Lower leg skin (tissue), 4 donors: ENCODE measurements at regions not wholly inside any gene's neighbourhood (a gene's known extent, or its start where the extent isn't known, plus 50 kb on each side); places are given as distances from the start of the nearest gene placed in this dataset.
"Not testable (repeated sequence)": the region's sequence is repeated elsewhere in the genome, so short reads cannot be mapped to it uniquely, and the experiment has no call there.

Experiments
- DNase-seq, 2 donors: peaks; one replicate each; pipeline ENCODE4 v3.0.0-alpha.2; 2019; ENCODE audit warnings: low spot score in 2 of 2
- H3K4me3 ChIP-seq: fragments of 200-600 bp; sonication (generic); 2 replicates; pipeline ENCODE4 v1.5.1; 2017; ENCODE audit warnings: mild to moderate bottlenecking, low read depth; ENCODE audit not compliant: poor library complexity, severe bottlenecking
- POLR2A ChIP-seq, 2 donors: fragments of 450-650 bp; IDR thresholded peaks; one replicate each; pipeline ENCODE4 v1.6.1; 2016 to 2017; ENCODE audit warnings: antibody characterized with exemption in 2 of 2, mild to moderate bottlenecking in 1 of 2, moderate library complexity in 1 of 2
- WGBS, 2 donors: methylation state at CpG; one replicate each; pipeline ENCODE4 v1.1.5; 2018; 5-methylcytosine and 5-hydroxymethylcytosine counted together
- intact Hi-C: fragments of 100-400 bp; cut with DNase I; formaldehyde crosslinking; loops from one replicate; pipeline ENCODE4 v1.15.0; 2023; ENCODE audit warnings: low total_unique reads
- TF ChIP-seq, protein P1 (sequence below), 3 donors: fragments of 450-650 bp; IDR thresholded peaks; one replicate each; pipeline ENCODE4 v1.5.1; 2016; ENCODE audit warnings: antibody characterized with exemption in 3 of 3, mild to moderate bottlenecking in 3 of 3, moderate library complexity in 2 of 3

- DNase-seq = no peak
- no peak overlapping the region for H3K4me3 ChIP-seq
- no peak for TF ChIP-seq POLR2A (IDR thresholded peaks at IDR 0.05)
- TF ChIP-seq, protein P1, sequence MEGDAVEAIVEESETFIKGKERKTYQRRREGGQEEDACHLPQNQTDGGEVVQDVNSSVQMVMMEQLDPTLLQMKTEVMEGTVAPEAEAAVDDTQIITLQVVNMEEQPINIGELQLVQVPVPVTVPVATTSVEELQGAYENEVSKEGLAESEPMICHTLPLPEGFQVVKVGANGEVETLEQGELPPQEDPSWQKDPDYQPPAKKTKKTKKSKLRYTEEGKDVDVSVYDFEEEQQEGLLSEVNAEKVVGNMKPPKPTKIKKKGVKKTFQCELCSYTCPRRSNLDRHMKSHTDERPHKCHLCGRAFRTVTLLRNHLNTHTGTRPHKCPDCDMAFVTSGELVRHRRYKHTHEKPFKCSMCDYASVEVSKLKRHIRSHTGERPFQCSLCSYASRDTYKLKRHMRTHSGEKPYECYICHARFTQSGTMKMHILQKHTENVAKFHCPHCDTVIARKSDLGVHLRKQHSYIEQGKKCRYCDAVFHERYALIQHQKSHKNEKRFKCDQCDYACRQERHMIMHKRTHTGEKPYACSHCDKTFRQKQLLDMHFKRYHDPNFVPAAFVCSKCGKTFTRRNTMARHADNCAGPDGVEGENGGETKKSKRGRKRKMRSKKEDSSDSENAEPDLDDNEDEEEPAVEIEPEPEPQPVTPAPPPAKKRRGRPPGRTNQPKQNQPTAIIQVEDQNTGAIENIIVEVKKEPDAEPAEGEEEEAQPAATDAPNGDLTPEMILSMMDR (IDR thresholded peaks at IDR 0.05) = no peak
- WGBS, 2 donors = 39 to 49% methylated on average over 2 of the region's 2 CpGs
- intact Hi-C loops = no loop called here
Observed at GRCh38 chr6:67908379-67908778, 726.7 kb upstream of the ADGRB3 start.

- DNase-seq, intact Hi-C loops, H3K4me3 ChIP-seq: not testable (repeated sequence)
Observed at GRCh38 chr6:67904735-67905134, 730.3 kb upstream of the ADGRB3 start.

DNA sequence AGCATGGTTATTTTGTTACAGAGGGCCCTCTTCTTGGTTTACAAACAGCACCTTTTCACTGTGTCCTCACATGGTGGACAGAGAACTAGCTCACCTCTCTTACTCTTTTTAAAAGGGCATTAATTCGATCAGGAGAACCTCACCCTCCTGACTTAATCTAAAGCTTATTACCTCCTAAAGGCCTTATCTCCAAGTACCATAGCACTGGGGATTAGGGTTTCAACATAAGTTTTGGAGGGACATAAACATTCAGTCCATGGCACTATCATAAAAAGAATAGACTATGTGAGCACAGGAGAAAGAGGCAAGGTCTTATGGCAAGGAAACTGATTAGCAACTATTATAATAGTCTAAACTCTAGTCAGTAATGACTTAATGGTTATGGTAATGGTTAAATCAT lies 736.2 kb upstream of the ADGRB3 start:
- intact Hi-C loops = no loop called here
- DNase-seq = no peak
- H3K4me3 ChIP-seq = no peak overlapping the region
- TF ChIP-seq, protein P1 (IDR thresholded peaks at IDR 0.05) = no peak
- TF ChIP-seq POLR2A (IDR thresholded peaks at IDR 0.05) = no peak
- 79 to 85% methylated on average over 1 of the region's 1 CpG for WGBS, 2 donors

DNA sequence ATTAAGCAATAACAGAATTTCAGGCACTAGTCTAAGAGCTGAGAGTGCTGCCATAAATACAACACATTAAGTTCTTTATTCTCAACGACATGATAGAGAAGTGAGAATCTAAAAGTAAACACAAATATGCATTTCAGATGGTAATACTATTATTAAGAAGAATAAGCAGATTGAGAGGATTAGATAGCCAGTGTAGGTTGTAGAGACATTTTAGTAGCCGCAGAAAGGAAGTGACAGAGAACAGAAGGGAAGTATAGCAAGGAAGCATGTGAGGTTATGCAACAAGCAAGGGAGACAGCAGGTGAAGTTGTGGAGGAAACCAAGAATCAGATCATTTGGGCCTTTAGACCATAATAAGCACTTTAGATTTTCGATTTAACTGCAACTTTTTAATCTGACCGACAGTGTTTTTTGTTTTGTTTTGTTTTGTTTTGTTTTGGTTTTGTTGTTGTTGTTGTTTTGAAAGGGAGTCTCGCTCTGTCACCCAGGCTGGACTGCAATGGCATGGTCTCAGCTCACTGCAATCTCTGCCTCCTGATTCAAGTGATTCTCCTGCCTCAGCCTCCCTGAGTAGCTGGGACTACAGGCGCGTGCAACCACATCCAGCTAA lies 737.0 kb upstream of the ADGRB3 start:
- 78 to 83% methylated on average over 7 of the region's 7 CpGs for WGBS, 2 donors
- intact Hi-C loops = no loop called here
- no peak overlapping the region for H3K4me3 ChIP-seq
- TF ChIP-seq, protein P1 (IDR thresholded peaks at IDR 0.05) = no peak
- TF ChIP-seq POLR2A (IDR thresholded peaks at IDR 0.05) = no peak
- no peak for DNase-seq

GRCh38 chr6:67896476-67896875 lies 738.6 kb upstream of the ADGRB3 start:
- intact Hi-C loops = no loop called here
- no peak overlapping the region for H3K4me3 ChIP-seq
- WGBS, 2 donors = 26 to 41% methylated on average over 1 of the region's 1 CpG
- DNase-seq = no peak
- no peak for TF ChIP-seq POLR2A (IDR thresholded peaks at IDR 0.05)
- TF ChIP-seq, protein P1 (IDR thresholded peaks at IDR 0.05) = no peak

DNA sequence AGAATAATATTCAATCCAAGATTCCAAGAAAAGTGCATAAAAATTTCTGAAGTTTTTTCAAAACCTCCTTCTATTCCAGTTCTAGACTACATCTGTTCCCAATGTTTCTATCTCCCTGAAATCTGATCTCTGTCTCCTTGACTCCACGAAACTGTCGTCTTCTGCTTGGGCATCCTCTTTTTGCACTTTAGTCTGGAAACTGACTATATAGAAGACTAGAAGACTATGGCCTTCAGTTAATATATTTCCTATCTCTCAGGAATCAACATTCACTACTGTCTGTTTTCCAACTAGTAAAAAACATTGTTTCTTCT lies 745.4 kb upstream of the ADGRB3 start:
- DNase-seq = no peak
- no peak overlapping the region for H3K4me3 ChIP-seq
- intact Hi-C loops = no loop called here
- no peak for TF ChIP-seq POLR2A (IDR thresholded peaks at IDR 0.05)
- TF ChIP-seq, protein P1 (IDR thresholded peaks at IDR 0.05) = no peak
- WGBS, 2 donors = 41 to 50% methylated on average over 2 of the region's 2 CpGs
